Stimulated activated CD8-positive, alpha-beta memory T cell treated with anti-CD3 and anti-CD28 coated beads, Interleukin-2, amount 100 ng/mL, for 48 hours (primary cell): ENCODE measurements at regions not wholly inside any gene's neighbourhood (a gene's known extent, or its start where the extent isn't known, plus 50 kb on each side); places are given as distances from the start of the nearest gene placed in this dataset.

Experiments used
- DNase-seq, 2 donors: peaks; one replicate each; pipeline ENCODE4 v3.0.0-alpha.2; 2020; ENCODE audit warnings: low read depth in 2 of 2

- no peak for DNase-seq
Observed at GRCh38 chr19:5218255-5218855, 122.3 kb downstream of the PTPRS start.

DNA sequence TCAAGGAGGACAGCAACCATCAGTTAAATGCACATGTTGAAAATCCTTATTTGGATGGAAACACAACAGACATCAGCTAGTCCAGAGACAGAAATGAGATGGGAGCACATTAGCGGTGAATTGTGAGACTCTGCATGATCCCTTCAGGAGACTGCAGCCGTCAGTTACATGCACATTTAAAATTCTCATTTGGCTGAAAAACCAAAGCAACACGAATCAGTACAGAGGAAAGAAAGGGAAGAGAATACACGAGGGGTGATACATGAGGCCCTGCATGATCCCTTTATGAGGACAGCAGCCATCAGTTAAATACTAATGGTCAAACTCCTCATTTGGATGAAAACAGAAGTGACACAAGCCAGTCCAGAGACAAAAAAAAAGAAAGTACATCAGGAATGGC lies 123.4 kb downstream of the PTPRS start:
- DNase-seq = no peak

- DNase-seq = no peak
Observed at GRCh38 chr19:5216141-5216847, 124.3 kb downstream of the PTPRS start.

DNA sequence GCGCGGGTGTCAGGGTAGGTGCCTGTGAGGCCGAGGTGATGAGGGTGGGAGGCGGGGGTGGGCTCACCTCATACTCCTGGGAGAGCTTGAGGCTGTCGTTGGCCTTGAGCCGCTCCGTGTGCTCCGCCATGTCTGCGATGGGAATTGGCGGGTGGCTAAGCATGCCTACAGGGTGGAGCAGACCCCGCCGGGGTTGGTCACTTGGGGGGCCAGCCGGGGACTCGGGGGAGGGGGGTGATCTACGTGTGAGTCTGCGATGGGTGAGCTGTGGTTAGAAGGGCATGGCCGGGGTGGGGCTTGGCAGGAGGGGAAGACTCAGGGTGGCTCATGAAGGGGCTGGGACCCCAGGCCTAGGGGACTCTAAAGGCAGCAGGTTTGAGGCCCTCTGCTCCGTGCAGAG lies 125.2 kb downstream of the PTPRS start:
- no peak for DNase-seq

- DNase-seq = no peak
Observed at GRCh38 chr19:5214902-5215301, 125.7 kb downstream of the PTPRS start.

DNA sequence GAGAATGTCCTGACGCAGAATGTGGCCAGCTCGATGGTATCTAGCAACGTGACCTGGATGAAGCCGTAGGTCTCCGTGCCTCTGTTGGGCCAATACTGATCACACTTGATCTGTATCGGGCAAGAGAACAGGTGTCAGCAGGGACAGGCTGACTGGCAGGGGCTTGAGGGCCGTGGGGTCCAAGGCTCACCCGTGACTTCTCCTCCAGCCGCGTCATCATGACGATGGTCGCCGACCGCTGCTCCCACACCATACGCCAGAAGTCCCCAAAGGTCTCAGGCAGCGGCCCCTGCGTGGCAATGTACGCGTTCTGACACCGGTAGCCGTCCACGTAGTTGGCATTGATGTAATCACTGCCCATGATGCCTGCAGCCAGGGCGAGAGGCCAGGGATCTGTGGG lies 126.2 kb downstream of the PTPRS start:
- DNase-seq = no peak

DNA sequence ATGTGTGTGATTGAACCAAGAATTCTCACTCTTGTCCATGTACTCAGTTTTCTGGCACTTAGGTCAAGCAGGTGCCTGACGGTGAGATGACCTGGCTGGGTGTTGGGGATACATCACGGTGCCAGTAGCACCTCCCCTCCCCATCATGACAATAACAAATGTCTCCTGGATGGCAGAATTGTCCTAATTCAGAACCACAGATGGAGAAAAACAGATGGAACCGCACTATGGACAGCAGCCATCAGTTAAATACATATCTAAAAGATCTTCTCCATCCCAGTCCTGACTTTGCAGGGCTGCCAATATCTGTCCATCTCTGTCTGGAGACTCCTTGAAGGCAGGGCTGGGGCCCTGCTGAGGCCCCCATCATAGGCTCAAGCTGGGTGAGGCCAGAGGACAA lies 126.9 kb downstream of the PTPRS start:
- DNase-seq = no peak

- DNase-seq = no peak
Observed at GRCh38 chr19:5212101-5212500, 128.5 kb downstream of the PTPRS start.

- no peak for DNase-seq
Observed at GRCh38 chr19:5211217-5211822, 129.3 kb downstream of the PTPRS start.

DNA sequence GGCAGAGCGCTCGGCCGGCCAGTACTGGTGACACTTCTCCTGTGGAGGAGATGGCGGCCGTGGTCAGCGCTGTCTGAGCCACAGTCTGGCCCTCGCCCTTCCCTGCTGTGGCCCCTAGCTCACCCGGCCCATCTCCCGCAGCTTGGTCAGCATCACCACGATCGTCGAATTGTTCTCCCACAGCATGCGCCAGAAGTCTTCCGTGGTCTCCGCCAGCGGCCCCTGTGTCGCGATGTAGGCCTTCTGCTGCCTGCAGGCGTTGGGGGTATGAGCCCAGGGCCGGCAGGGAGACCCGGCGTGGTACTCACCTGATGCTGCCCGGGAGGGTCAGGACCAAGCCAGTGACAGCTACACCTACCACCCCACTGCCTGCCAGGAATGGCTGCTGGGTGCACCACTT lies 130.1 kb downstream of the PTPRS start:
- no peak for DNase-seq

DNA sequence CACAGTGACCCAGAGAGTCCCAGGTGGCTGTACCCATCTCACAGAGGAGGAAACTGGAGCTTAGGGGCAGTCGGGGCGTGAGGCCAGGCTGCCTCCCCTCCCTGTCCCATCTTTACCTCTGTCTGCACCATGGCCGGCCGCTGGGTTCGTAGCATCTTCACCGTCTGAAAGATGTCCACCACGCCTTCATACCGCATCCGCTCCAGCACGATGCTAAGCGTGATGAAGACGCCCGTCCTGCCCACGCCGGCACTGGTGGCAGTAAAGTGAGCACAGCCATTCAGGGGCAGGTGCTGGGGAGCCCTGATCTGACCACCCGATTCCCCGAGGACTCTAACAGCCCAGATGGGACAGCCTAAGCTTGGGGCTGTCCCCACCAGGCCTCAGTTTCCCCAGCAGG lies 132.8 kb downstream of the PTPRS start:
- DNase-seq = no peak

GRCh38 chr19:5206751-5207075 lies 133.9 kb downstream of the PTPRS start:
- no peak for DNase-seq

GRCh38 chr19:5205937-5206750 lies 134.5 kb downstream of the PTPRS start:
- DNase-seq = no peak

DNA sequence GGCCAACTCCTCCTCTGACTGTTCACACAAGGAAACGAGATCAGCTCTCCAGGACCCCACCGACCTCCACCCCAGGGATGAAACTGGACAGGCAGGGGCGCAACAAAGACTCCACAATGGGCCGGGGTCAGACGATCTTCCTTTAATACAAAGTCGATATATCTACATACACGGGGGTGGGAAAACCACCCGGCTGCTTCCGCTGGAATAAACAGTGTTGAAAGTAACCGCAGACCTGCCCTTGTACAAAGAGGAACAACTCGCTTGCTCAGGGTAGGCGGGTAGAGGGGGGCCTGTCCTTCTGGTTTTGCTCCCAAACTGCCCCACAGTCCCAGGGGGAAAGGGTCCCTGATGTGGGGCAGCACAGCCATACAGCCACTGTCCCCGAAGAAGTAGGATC lies 135.2 kb downstream of the PTPRS start:
- no peak for DNase-seq

DNA sequence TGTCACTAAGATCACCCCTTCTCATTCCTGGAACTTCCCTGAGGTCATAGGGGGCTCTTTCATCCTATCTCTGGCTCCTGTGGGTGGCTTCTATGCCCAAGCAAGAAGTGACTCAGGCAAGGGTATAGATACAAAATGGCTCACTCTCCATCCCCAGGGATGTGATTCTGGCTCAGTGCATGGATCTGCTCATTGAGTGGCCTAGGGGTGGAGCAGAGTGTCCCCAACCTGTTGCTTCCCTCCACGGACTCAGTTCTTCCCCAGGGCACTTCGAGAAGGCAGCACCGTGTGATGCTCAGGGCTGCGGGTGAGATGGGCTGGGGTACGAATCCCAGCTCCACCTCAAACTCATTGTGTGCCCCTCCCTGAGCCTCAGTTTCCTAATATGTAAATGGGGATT lies 136.4 kb downstream of the PTPRS start:
- no peak for DNase-seq
